ENCODE measurements at regions not wholly inside any gene's neighbourhood (a gene's known extent, or its start where the extent isn't known, plus 50 kb on each side); places are given as distances from the start of the nearest gene placed in this dataset.

- TF ChIP-seq CTCF (conservative IDR thresholded peaks at IDR 0.05; ENCODE audit: low read length) (no peak), EZH2phosphoT487 (IDR thresholded peaks at IDR 0.05; ENCODE audit: borderline replicate concordance) (no peak)
Observed at GRCh38 chr6:134564705-134565104, 246.8 kb upstream of the SGK1 start.

Measured in Loucy (cell line).